Large intestine (tissue), 3 donors: ENCODE measurements at regions not wholly inside any gene's neighbourhood (a gene's known extent, or its start where the extent isn't known, plus 50 kb on each side); places are given as distances from the start of the nearest gene placed in this dataset.
"Not testable (repeated sequence)": the region's sequence is repeated elsewhere in the genome, so short reads cannot be mapped to it uniquely, and the experiment has no call there.

ENCODE experiments used
- DNase-seq, 2 donors: peaks; one replicate each; pipeline versions ENCODE4 v3.0.0 to v3.0.0-alpha.2; 2013
- H3K27ac ChIP-seq: one replicate; pipeline ENCODE4 v1.5.1; 2013; ENCODE audit warnings: low read length
- H3K27me3 ChIP-seq: 2 replicates; pipeline ENCODE4 v1.6.1; 2013; ENCODE audit warnings: low read length; ENCODE audit not compliant: control insufficient read depth, insufficient read depth
- H3K36me3 ChIP-seq: 2 replicates; pipeline ENCODE4 v1.6.1; 2013; ENCODE audit warnings: low read length; ENCODE audit not compliant: control insufficient read depth, insufficient read depth
- H3K4me1 ChIP-seq: one replicate; pipeline ENCODE4 v1.6.1; 2013; ENCODE audit warnings: low read length; ENCODE audit not compliant: control insufficient read depth, insufficient read depth
- H3K4me3 ChIP-seq: one replicate; pipeline ENCODE4 v1.5.1; 2013; ENCODE audit warnings: low read length
- H3K9me3 ChIP-seq: one replicate; pipeline ENCODE4 v1.6.1; 2013; ENCODE audit warnings: mild to moderate bottlenecking, low read depth, low read length, moderate library complexity; ENCODE audit not compliant: control insufficient read depth
- WGBS: methylation state at CpG from one replicate; pipeline ENCODE4 v1.1.5; 2013; ENCODE audit warnings: low lambda C conversion rate; ENCODE audit not compliant: insufficient coverage; 5-methylcytosine and 5-hydroxymethylcytosine counted together

DNA sequence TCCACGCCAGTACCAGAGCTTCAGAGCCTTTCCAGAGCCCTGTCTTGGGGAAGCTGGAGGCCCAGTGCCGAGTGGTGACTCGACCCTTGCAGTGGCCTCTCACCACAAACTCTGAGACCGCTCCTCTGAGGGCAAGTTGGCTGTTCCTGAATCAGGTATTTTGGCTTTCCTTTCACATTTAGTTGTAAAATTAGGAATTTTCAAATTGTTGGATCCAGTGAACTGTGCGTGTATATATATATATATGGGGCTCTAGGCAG lies 128.7 kb upstream of the UNC5B start:
- Histone ChIP-seq H3K4me1 (no peaks in the 10 kb centered on the region), H3K9me3 (no peaks in the 10 kb centered on the region), H3K27me3 (peaks cover 4% of the 10 kb centered on the region), H3K27ac (no peak overlapping the region), H3K36me3 (no peaks in the 10 kb centered on the region), H3K4me3 (no peak overlapping the region)
- DNase-seq = no peak
- WGBS = no CpG with 5 or more reads among the region's 5 CpGs

DNA sequence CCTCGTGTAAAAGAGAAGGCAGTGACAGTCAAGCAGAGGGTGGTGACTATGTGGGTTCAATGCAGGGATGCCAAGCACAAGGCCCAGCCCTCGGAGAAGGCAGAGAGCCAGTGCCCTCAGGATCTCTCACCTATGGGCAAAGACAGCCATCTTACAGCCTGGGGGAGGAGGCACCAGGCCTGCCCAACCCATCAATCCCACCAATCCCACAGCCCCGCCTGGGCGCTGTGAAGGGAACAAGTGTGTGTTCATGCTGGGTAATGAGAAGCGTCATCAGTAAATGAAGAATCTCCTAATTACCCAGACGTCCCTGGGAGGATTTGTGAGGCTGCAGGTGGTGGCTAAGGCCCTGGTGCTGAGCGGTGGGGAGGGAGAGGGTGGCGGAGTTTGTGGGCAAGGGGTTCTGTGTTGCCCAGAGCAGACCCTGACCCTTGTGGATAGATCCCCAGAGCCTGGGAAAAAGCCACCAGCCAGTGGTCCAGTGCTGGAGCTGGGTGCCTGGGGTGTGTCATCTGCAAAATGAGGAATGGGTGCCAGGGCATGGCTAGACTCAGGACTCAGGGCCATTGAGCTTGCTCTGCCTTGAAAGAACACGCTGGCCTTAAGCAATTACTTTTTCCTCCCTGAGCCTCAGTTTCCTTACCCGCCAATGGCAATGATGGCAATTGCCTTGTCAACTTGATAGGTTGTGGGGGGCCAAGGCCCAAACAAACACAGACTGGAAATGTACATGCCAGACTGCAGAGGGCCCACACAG lies 128.1 kb upstream of the UNC5B start:
- H3K4me1 ChIP-seq = no peaks in the 10 kb centered on the region
- DNase-seq = no peak
- H3K36me3 ChIP-seq = no peaks in the 10 kb centered on the region
- no peak overlapping the region for H3K27ac ChIP-seq
- no peaks in the 10 kb centered on the region for H3K9me3 ChIP-seq
- peaks cover 4% of the 10 kb centered on the region for H3K27me3 ChIP-seq
- no peak overlapping the region for H3K4me3 ChIP-seq
- WGBS = no CpG with 5 or more reads among the region's 10 CpGs

DNA sequence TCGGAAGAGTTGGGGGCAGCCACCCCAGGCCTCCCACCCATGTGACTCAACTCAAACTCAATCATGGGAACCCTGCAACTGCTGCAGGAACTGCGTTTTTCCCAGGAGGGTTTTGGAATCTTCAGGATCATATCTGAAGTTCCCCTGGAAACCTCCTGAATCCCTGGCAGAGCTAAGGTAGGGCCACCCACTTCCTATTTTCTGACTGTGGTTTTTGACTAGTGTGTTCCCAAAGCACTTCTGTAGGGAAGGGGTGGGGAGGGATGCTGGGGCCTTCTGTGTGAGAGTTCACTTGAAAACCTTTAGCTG lies 127.6 kb upstream of the UNC5B start:
- Histone ChIP-seq H3K27ac (no peak overlapping the region), H3K4me3 (no peak overlapping the region), H3K36me3 (no peaks in the 10 kb centered on the region), H3K9me3 (no peaks in the 10 kb centered on the region), H3K4me1 (no peaks in the 10 kb centered on the region), H3K27me3 (peaks cover 4% of the 10 kb centered on the region)
- no peak for DNase-seq
- no CpG with 5 or more reads among the region's 2 CpGs for WGBS

DNA sequence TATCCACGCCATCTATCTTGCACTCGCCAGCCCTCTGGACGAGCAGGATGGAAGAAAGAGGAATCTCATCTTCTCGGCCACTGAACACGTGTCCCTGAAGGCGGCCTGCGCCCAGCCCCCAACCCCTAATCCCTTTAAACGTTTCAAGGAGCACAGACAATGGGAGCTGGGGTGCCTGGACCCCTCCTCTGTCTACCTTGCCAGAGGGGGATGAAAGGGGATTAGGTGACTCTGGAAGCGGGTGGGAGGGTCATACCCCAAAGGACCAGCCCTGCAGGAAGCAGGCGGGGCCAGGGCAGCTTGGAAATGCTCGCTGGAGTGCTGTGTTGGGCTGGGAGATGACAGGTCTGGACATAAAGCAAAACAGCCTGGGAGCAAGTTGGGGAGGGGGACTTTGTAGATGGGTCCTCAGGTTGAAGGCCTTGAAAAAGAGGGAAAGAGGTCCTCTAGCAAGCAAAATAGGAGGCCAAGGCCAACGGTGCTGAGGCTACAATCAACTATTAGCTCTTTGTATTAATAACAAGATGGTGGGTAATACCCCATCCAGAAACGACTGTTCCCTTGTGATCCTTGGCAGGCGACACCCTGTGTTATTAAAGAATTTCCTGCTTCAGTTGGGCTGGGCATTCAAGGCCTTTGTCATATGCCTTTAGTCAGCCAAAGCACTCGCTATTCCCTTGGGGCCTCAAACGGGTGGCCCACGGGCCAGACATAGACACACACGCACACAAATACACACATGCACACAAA lies 126.5 kb upstream of the UNC5B start:
- Histone ChIP-seq H3K27ac (no peak overlapping the region), H3K27me3 (peaks cover 4% of the 10 kb centered on the region), H3K4me1 (no peaks in the 10 kb centered on the region), H3K36me3 (no peaks in the 10 kb centered on the region), H3K9me3 (no peaks in the 10 kb centered on the region), H3K4me3 (no peak overlapping the region)
- WGBS = 60% methylated on average over 1 of the region's 18 CpGs
- no peak for DNase-seq

DNA sequence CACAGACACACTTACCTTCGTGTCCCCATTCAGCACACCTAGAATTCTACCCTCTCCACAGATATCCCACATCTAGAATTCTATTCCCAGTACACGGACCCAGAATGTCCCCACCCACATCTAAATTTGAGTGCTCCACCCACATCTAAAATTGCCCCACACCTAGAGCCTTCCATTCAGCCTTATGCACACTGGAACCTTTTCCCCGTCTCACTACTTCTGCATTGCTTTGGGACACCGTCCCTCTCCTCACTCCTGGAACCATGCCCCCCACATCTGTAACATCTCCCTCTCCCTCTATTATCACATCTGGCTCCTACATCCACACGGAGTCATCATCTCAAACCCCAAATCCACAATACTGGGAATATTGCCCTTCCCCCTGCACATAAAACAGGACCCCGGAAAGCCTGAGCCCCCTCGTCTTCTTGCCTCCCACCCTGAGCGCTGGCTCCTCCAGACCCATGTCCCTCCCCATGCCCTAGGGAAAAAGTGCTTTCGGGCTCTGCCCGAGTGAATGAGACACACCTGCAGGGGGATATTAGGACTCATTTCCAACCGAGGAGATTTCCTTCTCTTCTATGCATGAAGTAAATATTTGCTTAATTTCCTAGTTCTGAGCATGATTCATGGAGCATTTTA lies 125.8 kb upstream of the UNC5B start:
- DNase-seq = no peak
- Histone ChIP-seq H3K4me1 (no peaks in the 10 kb centered on the region), H3K4me3 (no peak overlapping the region), H3K36me3 (no peaks in the 10 kb centered on the region), H3K27me3 (peaks cover 4% of the 10 kb centered on the region), H3K9me3 (no peaks in the 10 kb centered on the region), H3K27ac (no peak overlapping the region)
- WGBS = 79% methylated on average over 2 of the region's 11 CpGs

DNA sequence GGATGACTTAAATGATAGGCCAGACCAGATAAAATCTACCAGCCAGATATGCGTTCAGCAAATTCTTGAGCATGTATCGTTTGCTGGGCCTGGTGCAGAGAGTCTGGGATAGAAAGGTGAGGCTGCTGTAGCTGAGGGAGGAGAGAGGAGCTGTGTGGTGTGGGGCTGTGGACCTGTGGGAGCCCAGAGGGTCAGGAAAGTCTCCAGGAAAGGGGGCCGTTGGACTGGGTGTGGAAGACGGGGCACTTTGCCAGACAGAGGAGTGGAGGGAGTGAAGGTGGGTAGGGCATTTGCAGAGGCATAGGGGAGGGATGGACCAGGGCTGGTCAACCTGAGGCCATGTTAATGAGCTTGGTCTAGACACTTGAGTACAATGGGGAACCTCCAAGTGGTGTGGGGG lies 124.7 kb upstream of the UNC5B start:
- no peak for DNase-seq
- no peak overlapping the region for H3K27ac ChIP-seq
- no CpG with 5 or more reads among the region's 4 CpGs for WGBS

DNA sequence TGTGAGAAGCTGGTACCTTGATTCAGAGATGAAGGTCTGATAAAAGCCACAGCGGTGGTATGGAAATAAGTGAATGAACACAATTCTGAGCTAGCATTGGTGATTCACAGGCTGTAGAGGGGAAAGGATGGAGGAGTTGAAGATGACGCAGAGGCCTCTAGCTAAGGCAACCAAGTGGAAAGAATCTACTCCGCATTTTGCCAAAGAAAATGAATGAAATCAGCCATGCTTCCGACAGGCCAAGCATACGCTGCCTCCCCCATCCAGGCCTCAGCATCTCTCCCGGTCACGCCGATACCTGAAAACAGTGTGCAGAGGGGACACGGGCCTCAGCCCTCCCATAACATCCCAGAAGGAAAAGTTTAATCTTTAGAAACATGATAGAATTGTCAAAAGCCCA lies 124.3 kb upstream of the UNC5B start:
- H3K27me3 ChIP-seq = peaks cover 4% of the 10 kb centered on the region
- no peaks in the 10 kb centered on the region for H3K4me1 ChIP-seq
- WGBS = 86% methylated on average over 1 of the region's 9 CpGs
- no peaks in the 10 kb centered on the region for H3K9me3 ChIP-seq
- DNase-seq = no peak
- no peaks in the 10 kb centered on the region for H3K36me3 ChIP-seq
- H3K4me3 ChIP-seq = no peak overlapping the region
- H3K27ac ChIP-seq = no peak overlapping the region

More for the DNA sequence above, 124.7 kb upstream of the UNC5B start:
- H3K4me1 ChIP-seq = no peaks in the 10 kb centered on the region
- no peak overlapping the region for H3K4me3 ChIP-seq
- H3K27me3 ChIP-seq = peaks cover 4% of the 10 kb centered on the region
- no peaks in the 10 kb centered on the region for H3K9me3 ChIP-seq
- H3K36me3 ChIP-seq = no peaks in the 10 kb centered on the region

DNA sequence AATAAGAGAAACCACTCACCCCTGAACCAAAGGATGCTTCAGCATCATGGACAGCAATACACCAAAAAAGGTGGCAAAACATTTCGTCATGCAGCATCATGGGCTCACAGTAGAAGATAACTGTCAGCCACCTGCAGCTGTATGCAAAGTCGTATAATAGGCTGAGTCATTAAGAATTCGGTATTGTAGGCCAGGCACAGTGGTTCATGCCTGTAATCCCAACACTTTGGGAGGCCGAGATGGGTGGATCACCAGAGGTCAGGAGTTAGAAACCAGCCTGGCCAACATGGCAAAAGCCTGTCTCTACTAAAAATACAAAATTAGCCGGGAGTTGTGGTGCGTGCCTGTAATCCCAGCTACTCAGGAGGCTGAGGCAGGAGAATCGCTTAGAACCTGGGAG lies 123.8 kb upstream of the UNC5B start:
- H3K4me1 ChIP-seq, H3K4me3 ChIP-seq, H3K36me3 ChIP-seq, H3K9me3 ChIP-seq, H3K27me3 ChIP-seq, DNase-seq, H3K27ac ChIP-seq: not testable (repeated sequence)
- no CpG with 5 or more reads among the region's 7 CpGs for WGBS

DNA sequence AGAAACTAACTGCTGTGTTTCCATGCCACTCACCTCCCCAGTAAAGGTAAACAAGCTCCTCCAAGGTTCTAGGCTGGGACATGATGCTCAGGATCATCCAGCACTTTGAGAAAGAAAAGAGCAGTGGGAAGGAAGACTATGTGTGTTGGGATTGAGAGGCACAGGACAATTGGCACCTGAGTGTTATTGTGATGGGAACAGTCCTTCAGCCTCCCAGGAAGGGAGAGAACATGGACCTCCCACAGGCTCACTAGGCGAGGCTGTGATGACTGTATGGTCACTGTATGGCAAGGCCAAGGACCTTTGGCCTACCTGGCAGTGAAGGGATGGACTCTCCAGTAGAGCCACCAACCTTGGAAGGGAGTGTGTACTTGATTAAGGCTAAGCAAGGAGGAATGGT lies 123.2 kb upstream of the UNC5B start:
- no peaks in the 10 kb centered on the region for H3K4me1 ChIP-seq
- H3K27me3 ChIP-seq = peaks cover 4% of the 10 kb centered on the region
- no CpG with 5 or more reads among the region's 1 CpG for WGBS
- H3K4me3 ChIP-seq = no peak overlapping the region
- H3K27ac ChIP-seq = no peak overlapping the region
- H3K9me3 ChIP-seq = no peaks in the 10 kb centered on the region
- H3K36me3 ChIP-seq = no peaks in the 10 kb centered on the region
- no peak for DNase-seq

DNA sequence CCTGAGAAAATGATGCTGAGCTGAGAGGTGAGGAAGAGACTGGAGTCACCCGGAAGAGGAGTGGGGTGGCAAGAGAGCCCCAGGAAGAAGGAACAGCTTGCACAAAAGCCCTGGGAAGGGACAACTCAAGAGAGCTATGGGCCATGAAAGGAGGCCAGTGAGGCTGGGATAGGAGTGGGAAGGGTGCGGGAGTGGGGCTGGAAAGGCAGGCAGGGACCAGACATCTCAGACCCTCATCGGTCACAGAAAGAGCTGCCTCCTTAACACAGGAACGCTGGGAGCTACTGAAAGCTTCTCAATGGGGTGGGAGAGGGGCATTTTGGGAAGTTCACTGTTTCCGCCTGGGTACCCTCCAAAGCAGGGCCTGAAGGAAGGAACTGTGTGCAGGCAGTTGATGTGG lies 122.0 kb upstream of the UNC5B start:
- no peak overlapping the region for H3K27ac ChIP-seq
- peaks cover 4% of the 10 kb centered on the region for H3K27me3 ChIP-seq
- no peak for DNase-seq
- no peaks in the 10 kb centered on the region for H3K4me1 ChIP-seq
- H3K4me3 ChIP-seq = no peak overlapping the region
- H3K36me3 ChIP-seq = no peaks in the 10 kb centered on the region
- WGBS = 11% methylated on average over 1 of the region's 5 CpGs
- H3K9me3 ChIP-seq = no peaks in the 10 kb centered on the region

DNA sequence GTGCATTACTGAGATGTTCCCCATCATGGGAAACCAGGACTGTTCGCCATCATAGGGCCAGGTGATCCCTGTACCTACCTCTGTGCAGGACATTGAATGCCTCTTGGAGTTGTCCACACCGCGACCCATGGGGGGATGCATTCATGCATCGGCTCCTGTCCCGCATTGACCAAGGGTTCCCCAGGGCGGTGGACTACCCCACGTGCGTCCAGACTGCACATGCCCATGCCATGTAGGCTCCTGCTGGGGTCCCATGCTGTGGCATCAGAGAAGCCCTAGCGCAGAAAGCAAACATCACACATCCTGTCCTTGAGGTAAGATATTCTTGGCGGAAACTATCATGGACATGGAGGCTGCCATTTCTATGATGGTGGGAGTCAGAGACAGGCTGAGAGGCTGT lies 121.6 kb upstream of the UNC5B start:
- Histone ChIP-seq H3K4me1 (no peaks in the 10 kb centered on the region), H3K4me3 (no peak overlapping the region), H3K27me3 (peaks cover 4% of the 10 kb centered on the region), H3K27ac (no peak overlapping the region), H3K9me3 (no peaks in the 10 kb centered on the region), H3K36me3 (no peaks in the 10 kb centered on the region)
- WGBS = no CpG with 5 or more reads among the region's 10 CpGs
- DNase-seq = no peak
